NCI-H82 (cell line): ENCODE measurements at regions not wholly inside any gene's neighbourhood (a gene's known extent, or its start where the extent isn't known, plus 50 kb on each side); places are given as distances from the start of the nearest gene placed in this dataset.
"Not testable (repeated sequence)": the region's sequence is repeated elsewhere in the genome, so short reads cannot be mapped to it uniquely, and the experiment has no call there.

ENCODE experiments used
- DNase-seq: peaks from one replicate; lab custom pipeline; 2025; lab: John Stamatoyannopoulos, UW

DNA sequence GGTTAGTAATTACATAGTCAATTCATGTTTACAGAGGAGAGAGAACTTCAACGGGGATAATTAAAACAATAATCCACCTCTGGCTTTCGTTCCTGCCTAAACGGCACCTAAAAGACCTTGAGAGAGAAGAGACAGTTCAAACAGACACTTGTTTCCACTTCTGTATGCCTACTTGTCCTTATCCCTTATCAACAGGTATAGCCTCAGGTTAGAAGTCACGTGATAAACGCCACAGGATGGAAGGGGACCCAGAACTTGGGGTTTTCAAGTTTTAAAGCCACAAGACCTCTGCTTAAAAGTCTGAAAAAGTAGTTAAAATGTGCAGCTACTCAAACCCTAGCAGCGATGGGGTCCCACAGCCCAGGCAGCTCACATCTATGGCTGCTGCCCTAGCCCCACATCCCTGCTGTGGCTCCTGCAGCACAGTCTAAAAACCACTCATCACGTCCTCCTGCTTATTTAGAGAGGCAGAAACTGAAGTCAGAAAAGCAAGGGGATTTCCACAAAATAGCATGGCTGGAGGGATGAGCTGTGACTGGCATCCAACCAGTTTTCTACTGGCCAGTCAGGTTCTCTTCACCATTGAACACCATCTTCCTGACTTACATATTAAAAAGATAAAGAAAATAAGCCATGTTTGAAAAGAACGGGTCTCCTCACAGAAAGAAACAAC lies 51.2 kb upstream of the SEC16B start:
- DNase-seq = no peak

DNA sequence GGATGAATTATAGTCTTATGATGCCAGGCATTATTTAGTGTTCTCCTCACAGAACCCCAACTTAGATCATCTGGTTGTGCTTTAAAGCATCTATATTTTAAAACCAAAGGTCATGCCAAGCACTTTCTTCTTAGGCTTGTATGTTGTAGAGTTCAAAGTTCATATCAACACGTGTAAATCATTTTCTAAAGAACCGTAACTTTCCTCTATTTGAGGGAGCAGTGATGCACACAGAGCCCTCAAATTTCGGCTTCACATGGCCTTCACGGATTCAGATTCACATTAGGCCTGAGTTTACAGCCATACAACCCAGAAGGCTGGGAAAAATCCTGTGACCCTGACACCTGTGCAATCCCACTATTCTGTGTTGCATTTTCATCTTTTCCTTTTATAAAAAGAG lies 52.1 kb upstream of the SEC16B start:
- DNase-seq = no peak

DNA sequence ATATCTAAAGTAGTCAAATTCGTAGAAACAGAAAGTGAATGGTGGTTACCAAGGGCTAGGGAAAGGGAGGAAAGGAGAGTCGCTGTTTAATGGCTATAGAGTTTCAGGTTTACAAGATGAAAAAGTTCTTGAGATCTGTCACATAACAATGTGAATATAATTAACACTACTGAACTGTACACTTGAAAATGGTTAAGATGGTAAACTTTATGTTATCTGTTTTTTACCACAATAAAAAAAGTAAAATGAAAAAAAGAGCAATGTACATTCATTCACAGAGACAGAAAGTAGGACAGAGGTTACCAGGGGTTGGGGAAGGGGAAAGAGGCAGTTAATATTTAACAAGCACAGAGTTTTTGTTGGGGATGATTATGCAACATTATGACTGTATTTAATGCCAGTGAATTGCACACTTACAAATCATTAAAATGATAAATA lies 53.3 kb upstream of the SEC16B start:
- DNase-seq = no peak

DNA sequence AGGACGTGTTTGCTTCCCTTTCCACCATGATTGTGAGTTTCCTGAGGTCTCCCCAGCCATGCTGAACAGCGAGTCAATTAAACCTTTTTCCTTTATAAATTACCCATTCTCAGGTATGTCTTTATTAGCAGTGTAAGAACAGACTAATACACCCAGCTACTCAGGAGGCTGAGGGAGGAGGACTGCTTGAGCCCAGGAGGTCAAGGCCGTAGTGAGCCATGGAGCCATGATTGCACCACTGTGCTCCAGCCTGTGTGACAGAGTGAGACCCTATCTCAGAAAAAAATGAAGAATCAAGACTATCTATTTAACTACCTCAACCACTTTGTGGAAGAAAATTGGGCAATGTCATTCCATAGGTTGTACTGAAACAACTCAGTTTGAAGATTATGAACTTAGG lies 54.6 kb upstream of the SEC16B start:
- no peak for DNase-seq

DNA sequence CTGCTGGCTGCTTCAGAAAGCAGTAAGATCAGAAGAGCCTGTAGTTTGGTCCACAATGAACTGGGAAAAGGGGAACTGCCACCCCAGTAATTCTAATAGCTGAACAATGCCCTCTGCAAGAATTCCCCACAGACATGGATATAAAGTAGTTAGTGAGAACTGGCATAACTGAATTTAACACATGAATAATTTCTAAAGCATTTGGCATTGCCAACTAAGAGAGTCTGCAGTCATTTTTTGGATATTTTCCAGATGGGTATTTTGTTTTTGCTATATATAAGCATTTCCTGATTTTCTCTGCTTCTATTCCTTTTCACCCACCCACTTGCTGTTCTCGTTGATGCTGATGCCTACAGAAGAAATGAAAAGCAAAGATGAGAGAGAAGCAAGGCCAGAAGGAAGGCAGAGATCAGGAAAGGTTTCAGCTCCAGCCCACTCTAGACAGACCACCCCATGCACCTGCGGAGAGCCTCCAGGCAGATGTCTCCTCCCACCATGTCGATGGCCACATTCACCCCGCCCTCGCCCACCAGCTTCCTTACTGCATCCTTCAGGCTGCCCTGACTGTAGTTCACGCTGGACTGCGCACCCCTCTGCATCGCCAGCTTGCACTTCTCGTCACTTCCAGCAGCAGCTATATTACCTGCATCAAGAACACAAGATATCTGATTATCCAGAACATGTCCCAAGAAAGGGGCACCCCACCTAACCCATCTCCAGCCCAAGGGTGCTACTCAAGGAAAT lies 55.9 kb upstream of the SEC16B start:
- DNase-seq = no peak

DNA sequence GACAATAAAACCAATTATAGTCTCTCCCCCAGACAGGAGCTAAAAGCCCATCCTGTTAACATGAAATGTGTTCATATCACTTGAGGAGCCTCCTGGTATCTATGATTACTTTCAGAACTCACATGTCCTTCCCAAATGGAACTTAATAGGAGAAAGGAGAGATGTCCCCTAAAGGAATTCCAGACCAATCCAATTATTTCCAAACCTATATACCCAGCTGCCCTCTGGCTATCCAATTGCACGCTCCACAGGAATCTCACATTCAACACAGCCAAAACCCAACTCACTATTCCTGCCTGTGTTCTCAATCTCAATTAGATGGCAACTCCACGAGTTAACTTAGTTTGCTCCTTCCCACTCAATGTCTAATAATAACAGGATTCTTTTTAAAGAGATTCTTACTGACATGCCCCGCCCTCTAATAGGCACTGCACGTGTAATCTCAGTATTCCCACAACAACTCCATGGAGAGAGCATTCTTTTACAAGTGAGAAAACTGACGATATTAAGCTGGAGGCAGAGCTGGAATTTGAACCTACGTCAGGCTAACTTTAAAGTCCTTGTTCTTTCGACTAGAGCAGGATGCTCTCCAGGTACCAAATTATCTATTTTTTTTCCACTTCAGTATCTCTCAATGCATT lies 59.1 kb upstream of the SEC16B start:
- DNase-seq = no peak

DNA sequence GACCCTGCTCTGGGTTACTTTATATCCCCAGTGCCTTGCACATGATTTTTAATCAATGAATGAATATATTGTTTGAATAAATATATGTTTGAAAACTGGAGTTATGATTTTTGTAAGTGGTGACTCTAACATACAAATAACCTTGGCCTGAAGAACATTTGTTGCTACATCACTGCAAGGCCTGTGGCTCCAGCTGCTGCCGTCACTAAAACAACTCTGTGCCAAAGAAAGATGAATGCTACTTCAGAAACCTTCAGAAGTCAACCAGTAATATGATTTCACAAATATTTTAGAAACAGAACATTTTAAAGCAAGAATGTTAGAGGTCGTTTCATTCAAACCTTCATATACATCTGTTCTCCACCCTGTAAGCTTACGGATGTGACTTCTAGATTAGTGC lies 60.6 kb upstream of the SEC16B start:
- no peak for DNase-seq

DNA sequence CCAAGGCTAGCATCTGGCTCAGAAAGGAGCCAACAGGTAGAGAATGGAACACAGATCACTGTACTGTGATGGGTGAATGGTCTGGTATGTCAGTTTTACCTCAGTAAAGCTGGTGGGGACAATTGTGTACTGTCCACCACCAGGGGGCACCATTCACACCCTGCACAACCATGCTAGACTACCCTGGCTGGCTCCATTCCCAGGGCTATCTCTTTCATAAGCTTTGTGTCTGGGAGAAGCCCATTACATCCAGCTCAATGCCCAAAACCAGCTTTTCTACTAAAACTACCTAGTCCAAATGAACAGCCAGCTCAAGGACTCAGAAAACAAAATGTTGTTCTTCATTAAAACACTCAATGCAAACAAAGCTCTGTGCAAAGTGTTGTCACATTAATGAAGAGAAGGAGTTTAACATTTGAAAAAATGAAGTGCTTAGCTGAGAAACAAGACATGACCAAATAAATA lies 62.0 kb upstream of the RASAL2 start:
- DNase-seq = peak; percentile 91

DNA sequence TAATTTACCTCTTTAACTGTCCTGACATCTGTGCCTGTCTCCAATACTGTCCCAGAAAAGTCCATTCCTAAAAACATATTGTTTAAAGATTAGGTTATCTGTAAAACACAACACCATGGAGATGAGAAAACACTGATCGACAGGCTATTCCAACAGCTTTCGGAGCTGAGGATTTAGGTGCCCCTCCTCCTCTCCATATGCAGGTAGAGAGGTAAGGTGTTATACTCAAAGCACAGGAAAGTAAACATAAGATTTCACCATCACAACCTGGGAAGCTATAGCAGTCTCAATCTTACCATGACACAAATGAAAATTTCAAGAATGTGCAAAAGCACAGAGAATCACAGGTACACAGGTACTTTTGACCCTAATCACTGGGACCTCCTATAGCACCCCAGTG lies 60.9 kb upstream of the RASAL2 start:
- DNase-seq = no peak

DNA sequence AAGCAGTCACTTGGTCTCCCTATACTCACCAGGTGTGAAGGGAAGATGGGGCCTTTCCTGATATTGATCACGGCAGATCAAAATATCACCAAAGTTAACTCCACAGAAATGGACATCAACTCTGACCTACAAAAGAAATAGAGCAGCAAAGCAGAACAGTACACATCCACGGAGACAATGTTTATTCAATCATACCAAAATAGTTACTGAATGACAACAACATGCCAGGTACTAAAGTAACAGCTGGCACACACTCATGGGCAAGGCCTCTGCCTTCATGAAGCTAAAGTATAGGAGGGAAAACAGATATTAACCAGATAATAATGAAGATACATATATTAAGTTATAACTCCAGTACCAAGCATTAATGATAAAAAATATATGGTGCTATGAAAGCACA lies 59.2 kb upstream of the RASAL2 start:
- no peak for DNase-seq

DNA sequence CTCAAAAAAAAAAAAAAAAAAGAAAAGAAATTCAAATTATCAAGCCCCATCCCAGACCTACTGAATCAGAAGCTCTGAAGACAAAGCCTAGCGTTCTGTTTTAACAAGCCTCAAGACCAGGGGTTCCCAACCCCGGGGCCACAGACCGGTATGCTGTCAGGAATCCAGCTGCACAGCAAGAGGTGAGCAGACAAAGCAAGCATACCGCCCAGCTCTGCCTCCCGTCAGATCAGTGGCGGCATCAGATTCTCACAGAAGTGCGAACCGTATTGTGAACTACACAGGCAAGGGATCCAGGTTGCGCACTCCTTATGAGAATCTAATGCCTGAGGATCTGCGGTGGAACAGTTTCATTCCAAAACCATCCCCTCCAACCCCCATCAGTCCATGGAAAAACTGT lies 57.8 kb upstream of the RASAL2 start:
- DNase-seq = no peak

DNA sequence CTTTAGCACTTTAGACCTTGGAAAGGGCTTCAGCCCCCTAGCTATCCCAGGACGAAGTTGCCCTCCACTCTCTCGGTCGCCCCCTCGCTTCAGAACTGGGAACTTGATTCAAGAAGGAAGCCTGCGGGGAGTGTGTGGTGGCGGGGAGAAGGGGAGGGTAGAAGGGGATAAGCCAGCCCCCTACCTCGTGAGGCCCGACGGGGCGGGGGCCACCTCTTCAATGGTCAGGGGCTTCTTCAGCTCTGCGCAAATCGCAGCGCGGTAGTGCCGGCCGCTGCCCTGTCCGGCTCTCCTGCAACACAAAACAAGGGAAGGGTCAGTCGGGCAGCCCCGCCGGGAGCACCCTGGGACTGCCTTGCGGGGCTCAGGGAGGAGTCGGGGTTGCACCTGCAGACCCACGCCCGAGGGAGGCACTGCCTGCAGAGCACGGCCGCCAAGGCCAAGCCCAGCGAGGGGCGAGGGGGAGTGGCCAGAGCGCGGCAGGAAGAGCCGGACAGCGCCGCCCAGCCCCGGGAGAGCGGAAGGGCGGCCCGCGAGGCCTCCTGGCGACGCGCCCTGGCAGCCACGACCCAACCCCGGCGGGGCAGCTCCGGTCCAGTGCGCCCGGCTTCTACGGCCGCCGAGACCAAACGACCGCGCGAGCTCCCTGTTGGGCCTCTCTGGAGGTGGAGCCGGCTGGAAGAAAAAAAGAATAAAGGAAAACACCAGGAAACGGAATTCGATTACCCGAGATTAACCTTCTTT lies 56.2 kb upstream of the RASAL2 start:
- no peak for DNase-seq

DNA sequence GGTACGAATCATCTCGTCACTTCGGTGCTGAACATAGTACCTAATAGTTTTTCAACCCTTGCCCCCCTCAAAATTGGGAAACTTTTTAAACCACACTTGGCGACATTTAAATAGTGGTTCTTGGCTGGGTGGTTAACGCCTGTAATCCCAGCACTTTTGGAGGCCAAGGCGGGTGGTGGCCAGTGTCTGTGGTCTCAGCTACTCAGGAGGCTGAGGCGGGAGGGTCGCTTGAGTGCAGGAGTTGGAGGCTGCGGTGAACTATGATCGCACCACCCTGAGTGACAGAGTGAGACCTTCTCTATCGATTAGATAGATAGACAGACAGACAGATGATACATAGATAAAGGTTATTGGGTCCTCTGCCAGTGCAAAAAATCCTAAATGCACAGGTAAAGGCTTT lies 55.5 kb upstream of the RASAL2 start:
- DNase-seq = no peak

DNA sequence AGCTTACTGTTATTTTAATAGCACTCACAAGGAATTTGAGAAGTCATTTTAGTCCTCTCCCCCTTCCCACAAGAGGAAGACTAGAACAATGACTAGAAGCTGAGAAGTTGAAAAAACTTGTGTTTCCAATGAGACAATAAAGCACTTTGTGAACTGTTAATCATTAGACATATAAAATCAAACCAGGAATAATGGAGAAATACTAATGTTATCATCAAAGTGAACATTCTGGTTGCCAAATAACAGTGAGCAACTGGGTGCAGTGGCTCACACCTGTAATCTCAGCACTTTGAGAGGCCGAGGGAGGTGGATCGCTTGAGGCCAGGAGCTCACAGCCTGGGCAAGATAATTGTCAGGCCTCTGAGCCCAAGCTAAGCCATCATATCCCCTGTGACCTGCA lies 54.0 kb upstream of the RASAL2 start:
- no peak for DNase-seq

DNA sequence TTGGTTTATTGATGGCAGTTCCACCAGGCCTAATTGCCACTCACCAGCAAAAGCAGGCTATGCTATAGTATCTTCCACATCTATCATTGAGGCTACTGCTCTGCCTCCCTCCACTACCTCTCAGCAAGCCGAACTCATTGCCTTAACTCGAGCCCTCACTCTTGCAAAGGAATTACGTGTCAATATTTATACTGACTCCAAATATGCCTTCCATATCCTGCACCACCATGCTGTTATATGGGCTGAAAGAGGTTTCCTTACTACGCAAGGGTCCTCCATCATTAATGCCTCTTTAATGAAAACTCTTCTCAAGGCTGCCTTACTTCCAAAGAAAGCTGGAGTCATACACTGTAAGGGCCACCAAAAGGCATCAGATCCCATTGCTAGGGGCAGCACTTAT lies 50.0 kb upstream of the RASAL2 start:
- DNase-seq = not testable (repeated sequence)
